NCI-H345 (cell line): ENCODE measurements at regions not wholly inside any gene's neighbourhood (a gene's known extent, or its start where the extent isn't known, plus 50 kb on each side); places are given as distances from the start of the nearest gene placed in this dataset.
"Not testable (repeated sequence)": the region's sequence is repeated elsewhere in the genome, so short reads cannot be mapped to it uniquely, and the experiment has no call there.

Source experiments
- DNase-seq: peaks from one replicate; lab custom pipeline; 2025; lab: John Stamatoyannopoulos, UW

- no peak for DNase-seq
Measured at GRCh38 chr1:229710746-229711145, 84.7 kb downstream of the URB2 start.

- no peak for DNase-seq
Measured at GRCh38 chr1:229714306-229714705, 88.3 kb downstream of the URB2 start.

GRCh38 chr1:229714964-229715603 is 89.0 kb downstream of the URB2 start:
- no peak for DNase-seq

GRCh38 chr1:229716069-229716468 is 90.0 kb downstream of the URB2 start:
- no peak for DNase-seq

- no peak for DNase-seq
Measured at GRCh38 chr1:229716704-229717103, 90.7 kb downstream of the URB2 start.

- DNase-seq, result no peak
Measured at GRCh38 chr1:229717786-229718576, 91.9 kb downstream of the URB2 start.

- no peak for DNase-seq
Measured at GRCh38 chr1:229726061-229726460, 100.0 kb downstream of the URB2 start.

- DNase-seq, result no peak
Measured at GRCh38 chr1:229729916-229730315, 103.9 kb downstream of the URB2 start.

GRCh38 chr1:229730573-229730972 is 104.5 kb downstream of the URB2 start:
- no peak for DNase-seq

GRCh38 chr1:229732061-229732460 is 106.0 kb downstream of the URB2 start:
- DNase-seq, result no peak

GRCh38 chr1:229736376-229736775 is 110.3 kb downstream of the URB2 start:
- no peak for DNase-seq

GRCh38 chr1:229742614-229743013 is 116.6 kb downstream of the URB2 start:
- not testable (repeated sequence) for DNase-seq

GRCh38 chr1:229749992-229750391 is 123.9 kb downstream of the URB2 start:
- DNase-seq, result no peak

GRCh38 chr1:229751610-229752009 is 125.6 kb downstream of the URB2 start:
- DNase-seq, result no peak

- no peak for DNase-seq
Measured at GRCh38 chr1:229752679-229753078, 126.6 kb downstream of the URB2 start.

- DNase-seq, result no peak
Measured at GRCh38 chr1:229753764-229754551, 127.9 kb downstream of the URB2 start.

- DNase-seq, result no peak
Measured at GRCh38 chr1:229756666-229757065, 130.6 kb downstream of the URB2 start.

- no peak for DNase-seq
Measured at GRCh38 chr1:229757226-229757625, 131.2 kb downstream of the URB2 start.

- no peak for DNase-seq
Measured at GRCh38 chr1:229758101-229759036, 132.3 kb downstream of the URB2 start.

- no peak for DNase-seq
Measured at GRCh38 chr1:229759037-229759435, 133.0 kb downstream of the URB2 start.

GRCh38 chr1:229759586-229759985 is 133.5 kb downstream of the URB2 start:
- DNase-seq, result no peak
